HG02852 (cell line): ENCODE measurements at regions not wholly inside any gene's neighbourhood (a gene's known extent, or its start where the extent isn't known, plus 50 kb on each side); places are given as distances from the start of the nearest gene placed in this dataset.

Source experiments
- ATAC-seq: cut with Tn5 transposase; IDR thresholded peaks from one replicate; pipeline ENCODE4 v1.9.1; 2021; ENCODE audit warnings: mild to moderate bottlenecking, moderate library complexity; ENCODE audit not compliant: unreplicated experiment

DNA sequence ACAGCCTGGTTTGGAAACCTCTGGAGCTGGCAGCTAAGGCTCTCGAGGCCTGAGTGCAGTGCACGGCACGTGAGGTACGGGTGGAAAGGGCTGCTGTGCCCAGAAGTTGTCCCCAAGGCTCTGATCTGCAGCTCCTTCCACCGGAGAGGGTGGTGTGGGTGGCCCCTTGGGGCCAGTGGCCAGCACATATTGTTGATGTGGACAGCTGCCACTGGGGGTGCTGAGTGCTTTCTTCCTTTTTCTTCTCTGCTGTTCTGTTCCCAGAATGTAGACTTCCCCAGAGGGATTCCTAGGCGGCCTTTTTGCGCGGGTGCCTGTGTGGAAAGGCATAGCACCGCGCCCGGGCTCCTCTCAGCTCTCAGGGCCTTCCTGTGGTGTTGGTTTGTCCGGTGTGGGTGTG, 1476.5 kb downstream of the TBC1D22A start:
- no peak for ATAC-seq

- ATAC-seq, result no peak
These were observed 1476.0 kb downstream of the TBC1D22A start for GRCh38 chr22:48238284-48238915.

GRCh38 chr22:48237466-48238283, 1475.2 kb downstream of the TBC1D22A start:
- no peak for ATAC-seq

- no peak for ATAC-seq
These were observed 1473.8 kb downstream of the TBC1D22A start for GRCh38 chr22:48236261-48236660.

DNA sequence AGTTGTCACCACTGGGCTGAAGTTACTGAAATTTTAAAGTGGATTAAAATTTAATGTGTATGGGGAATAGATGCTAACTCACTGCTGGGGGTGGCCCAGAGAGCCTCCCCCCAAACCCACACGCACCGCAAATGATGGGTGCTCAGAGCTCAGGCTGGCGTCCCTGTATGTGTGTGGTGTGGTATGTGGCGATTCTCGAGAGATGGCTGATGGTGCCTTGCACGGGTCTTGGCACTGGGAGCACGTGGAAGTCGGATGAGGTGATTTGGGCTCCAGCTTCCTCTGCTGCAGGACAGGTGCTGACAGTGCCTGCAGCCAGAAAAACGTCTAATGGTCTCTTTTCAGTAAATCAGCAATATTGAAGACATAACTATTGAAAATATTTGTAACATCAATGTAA, 1473.3 kb downstream of the TBC1D22A start:
- no peak for ATAC-seq

DNA sequence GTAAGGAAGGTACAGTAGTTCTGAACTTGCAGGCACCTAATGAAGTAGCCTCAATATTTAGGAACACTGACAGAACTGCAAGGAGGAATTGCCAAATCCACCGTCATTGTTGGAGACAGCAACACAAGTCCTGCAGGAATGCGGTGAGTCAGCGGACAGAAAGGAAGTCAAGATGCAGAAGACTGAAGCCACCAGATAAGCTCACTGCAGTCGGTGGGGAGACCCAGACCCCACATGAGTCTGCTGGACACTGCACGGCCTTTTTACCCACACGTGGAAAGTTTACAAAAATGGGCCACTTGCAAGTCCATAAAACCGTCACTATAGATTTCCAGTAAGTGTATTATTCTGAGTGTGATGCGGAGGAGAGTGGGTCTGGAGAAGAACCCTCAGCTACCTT, 1471.6 kb downstream of the TBC1D22A start:
- no peak for ATAC-seq

GRCh38 chr22:48233586-48233985, 1471.1 kb downstream of the TBC1D22A start:
- ATAC-seq, result no peak

GRCh38 chr22:48228468-48228867, 1466.0 kb downstream of the TBC1D22A start:
- ATAC-seq, result no peak

DNA sequence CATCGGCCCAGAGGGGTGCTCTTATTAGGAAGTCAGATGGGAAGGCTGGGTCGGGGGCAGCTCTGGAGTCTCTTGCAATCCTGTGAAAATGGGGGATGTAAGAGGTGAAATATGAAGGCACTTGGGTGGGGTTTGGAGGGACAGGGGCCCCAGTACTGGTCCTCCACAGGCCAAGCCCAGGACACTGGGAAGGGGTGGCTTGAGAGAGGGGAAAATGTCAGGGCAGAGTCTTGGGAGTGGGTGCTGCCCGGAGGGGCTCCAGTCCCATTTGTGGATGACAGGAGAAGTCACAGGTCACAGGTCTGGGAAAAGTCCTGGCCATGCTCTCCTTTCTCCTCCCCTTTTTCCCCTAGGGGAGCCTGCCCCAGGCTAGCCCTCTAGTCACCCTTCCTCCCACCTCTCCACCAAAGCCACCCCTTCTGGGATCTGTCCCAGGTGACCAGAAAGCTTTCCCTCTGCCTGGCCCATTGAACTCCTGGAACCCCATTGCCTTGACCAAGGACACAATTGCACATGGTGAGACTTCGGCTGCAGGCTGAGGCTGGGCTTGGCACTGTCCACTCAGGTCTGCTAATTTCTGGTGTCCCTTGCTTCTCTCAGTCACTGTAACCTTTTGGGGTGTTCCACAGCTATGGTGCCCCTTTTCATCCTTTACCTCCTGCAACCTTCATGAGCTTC, 1465.0 kb downstream of the TBC1D22A start:
- ATAC-seq, result no peak

DNA sequence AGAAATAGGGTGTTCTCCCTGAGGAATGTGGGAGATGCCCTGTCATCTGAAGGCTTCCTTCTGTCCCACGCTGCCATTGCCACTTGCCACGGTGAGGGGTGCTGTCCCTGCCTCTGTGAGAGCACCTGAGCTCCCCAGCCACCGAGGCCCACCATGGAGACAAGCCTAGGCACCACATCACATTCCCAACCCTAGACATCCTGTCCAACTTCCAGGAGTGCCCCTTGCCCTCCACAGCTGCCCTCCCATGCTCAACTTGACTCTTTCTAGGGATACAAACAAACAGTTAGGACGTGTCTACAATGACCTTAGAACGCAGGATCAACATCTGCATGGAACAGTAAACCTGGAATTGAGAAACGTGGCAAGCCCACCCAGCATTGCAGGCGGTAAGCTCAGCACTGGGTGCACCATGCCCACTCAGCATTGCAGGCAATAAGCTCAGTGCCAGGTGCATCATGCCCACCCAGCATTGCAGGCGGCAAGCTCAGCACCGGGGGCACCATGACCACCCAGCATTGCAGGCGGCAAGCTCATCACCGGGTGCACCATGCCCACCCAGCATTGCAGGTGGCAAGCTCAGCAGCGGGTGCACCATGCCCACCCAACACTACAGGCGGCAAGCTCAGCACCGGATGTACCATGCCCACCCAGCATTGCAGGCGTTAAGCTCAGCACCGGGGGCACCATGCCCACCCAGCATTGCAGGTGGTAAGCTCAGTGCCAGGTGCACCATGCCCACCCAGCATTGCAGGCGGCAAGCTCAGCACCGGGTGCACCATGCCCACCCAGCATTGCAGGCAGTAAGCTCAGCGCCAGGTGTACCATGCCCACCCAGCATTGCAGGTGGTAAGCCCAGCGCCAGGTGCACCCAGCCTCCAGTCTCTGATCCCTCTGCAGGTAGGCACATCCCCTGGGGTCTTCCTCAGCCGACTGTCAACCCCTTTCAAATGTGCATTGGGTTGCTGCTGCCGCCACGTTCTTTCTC, 1463.9 kb downstream of the TBC1D22A start:
- ATAC-seq, result no peak

GRCh38 chr22:48224332-48224731, 1461.9 kb downstream of the TBC1D22A start:
- no peak for ATAC-seq

- no peak for ATAC-seq
These were observed 1461.2 kb downstream of the TBC1D22A start for GRCh38 chr22:48223488-48224190.

- ATAC-seq, result no peak
These were observed 1460.5 kb downstream of the TBC1D22A start for GRCh38 chr22:48222742-48223487.

DNA sequence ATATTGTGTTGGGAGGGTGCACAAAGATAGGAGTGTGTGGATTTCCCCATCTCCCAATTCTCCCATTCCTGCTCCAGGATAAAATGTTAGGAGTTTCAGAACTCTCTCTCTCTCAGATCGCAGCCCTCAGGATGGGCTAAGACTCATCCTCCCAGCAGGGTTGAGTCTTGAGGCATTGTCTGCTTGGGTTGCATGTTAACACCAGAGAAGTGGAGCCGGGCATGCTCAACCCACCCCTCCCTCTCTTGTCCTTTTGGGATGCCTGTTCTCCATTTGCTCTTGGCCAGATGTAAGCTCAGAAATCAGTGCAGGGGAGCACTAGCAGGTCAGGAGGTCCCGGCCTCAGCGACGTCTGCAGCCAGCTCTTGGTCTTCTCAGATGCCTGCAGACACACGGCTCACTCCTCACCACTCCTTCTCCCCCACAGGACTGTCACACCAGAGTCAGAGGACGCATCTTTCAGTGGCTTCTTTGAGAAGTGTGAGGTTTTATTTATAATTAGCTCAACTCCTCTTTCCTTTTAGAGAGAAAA, 1456.5 kb downstream of the TBC1D22A start:
- no peak for ATAC-seq

GRCh38 chr22:48217596-48217995, 1455.1 kb downstream of the TBC1D22A start:
- no peak for ATAC-seq

GRCh38 chr22:48212727-48213126, 1450.3 kb downstream of the TBC1D22A start:
- ATAC-seq, result no peak

GRCh38 chr22:48210812-48211211, 1448.4 kb downstream of the TBC1D22A start:
- ATAC-seq, result no peak

DNA sequence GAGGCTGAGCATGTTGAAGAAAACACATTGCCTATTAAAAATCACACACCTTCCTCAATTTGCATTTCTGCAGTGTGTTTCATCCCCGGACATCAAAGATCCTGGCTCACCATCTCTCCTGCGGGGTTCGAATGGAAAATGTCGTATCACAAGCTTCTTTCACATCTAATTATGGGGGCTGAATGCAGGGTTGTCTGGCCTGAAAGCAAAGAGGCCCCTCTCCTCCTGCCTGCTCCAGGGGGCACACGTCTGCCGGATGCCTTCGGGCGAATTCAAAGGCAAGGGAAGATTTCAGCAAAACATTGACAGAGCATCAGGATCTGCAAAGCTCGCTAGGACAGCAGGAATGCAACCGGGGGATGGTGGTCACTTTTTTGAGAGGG, 1447.7 kb downstream of the TBC1D22A start:
- ATAC-seq, result no peak
